Right cardiac atrium (tissue), 5 donors: ENCODE measurements at regions not wholly inside any gene's neighbourhood (a gene's known extent, or its start where the extent isn't known, plus 50 kb on each side); places are given as distances from the start of the nearest gene placed in this dataset.

Experiments used
- ATAC-seq, 2 donors: fragments of 200-7000 bp; cut with Tn5 transposase; one replicate each; pipeline versions ENCODE4 v1.8.0 to v1.9.1; 2020; ENCODE audit warnings: moderate library complexity in 2 of 2, mild to moderate bottlenecking in 1 of 2
- DNase-seq, 3 donors: peaks; one replicate each; pipeline ENCODE4 v3.0.0-alpha.2; 2020
- H3K27ac ChIP-seq: one replicate; pipeline ENCODE4 v1.5.1; 2013; ENCODE audit warnings: mild to moderate bottlenecking, low read length, control low read depth, moderate library complexity
- H3K27me3 ChIP-seq: one replicate; pipeline ENCODE4 v1.6.1; 2013; ENCODE audit not compliant: control insufficient read depth, insufficient read depth
- H3K4me1 ChIP-seq: one replicate; pipeline ENCODE4 v1.6.1; 2013; ENCODE audit warnings: low read length; ENCODE audit not compliant: control insufficient read depth, insufficient read depth
- H3K4me3 ChIP-seq: one replicate; pipeline ENCODE4 v1.5.1; 2013; ENCODE audit warnings: low read length, control low read depth
- H3K9me3 ChIP-seq: one replicate; pipeline ENCODE4 v1.6.1; 2013; ENCODE audit warnings: low read length; ENCODE audit not compliant: control insufficient read depth
- WGBS: extraction: QIAGEN DNeasy Blood & Tissue Kit; methylation state at CpG from one replicate; pipeline ENCODE4 v1.1.7; 2013; 5-methylcytosine and 5-hydroxymethylcytosine counted together
- intact Hi-C, 4 donors: fragments of 100-400 bp; cut with DNase I; formaldehyde crosslinking; loops; one replicate each; pipeline versions ENCODE4 v1.11.0 to v1.14.0; 2022 to 2023
- donor health status: healthy with polysubstance abuse.
- donor health status: DM: no; HTN: yes; CAD: no.
- donor health status: DM: no; HTN: no; CAD: no.
- donor health status: DM: no; HTN: yes; CAD: no; lungs with severe emphysema.
- donor health status: DM: yes; HTN: yes; CAD: no.

GRCh38 chr3:83902787-83903533, 1055.8 kb upstream of the CADM2 start:
- ATAC-seq (no peak), DNase-seq (no peak)
- 69% methylated on average over 5 of the region's 5 CpGs for WGBS
- Histone ChIP-seq H3K4me1 (no peaks in the 10 kb centered on the region), H3K4me3 (no peak overlapping the region), H3K27me3 (no peaks in the 10 kb centered on the region), H3K9me3 (no peaks in the 10 kb centered on the region), H3K27ac (no peak overlapping the region)
- intact Hi-C loops: no loop called here

DNA sequence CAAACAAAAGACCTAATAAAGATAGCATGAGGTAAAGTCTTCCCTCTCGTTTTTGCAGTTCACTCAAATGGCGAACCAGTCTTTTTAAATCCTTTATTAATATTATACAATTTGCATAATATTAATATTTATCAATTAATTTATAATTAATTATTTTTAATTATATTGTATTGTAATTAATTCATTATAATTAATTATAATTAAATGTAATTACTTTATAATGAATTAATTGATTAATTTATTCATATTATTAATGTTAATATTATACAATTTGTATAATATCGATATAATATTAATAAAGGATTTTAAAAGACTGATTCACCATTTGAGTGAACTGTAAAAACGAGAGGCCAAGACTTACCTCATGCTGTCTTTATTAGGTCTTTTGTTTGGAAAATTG, 1045.4 kb upstream of the CADM2 start:
- intact Hi-C loops: no loop called here
- no peak for ATAC-seq
- no peaks in the 10 kb centered on the region for H3K4me1 ChIP-seq
- 74% methylated on average over 4 of the region's 4 CpGs for WGBS
- H3K27me3 ChIP-seq: no peaks in the 10 kb centered on the region
- DNase-seq: no peak
- H3K27ac ChIP-seq: no peak overlapping the region
- H3K9me3 ChIP-seq: no peaks in the 10 kb centered on the region
- no peak overlapping the region for H3K4me3 ChIP-seq

DNA sequence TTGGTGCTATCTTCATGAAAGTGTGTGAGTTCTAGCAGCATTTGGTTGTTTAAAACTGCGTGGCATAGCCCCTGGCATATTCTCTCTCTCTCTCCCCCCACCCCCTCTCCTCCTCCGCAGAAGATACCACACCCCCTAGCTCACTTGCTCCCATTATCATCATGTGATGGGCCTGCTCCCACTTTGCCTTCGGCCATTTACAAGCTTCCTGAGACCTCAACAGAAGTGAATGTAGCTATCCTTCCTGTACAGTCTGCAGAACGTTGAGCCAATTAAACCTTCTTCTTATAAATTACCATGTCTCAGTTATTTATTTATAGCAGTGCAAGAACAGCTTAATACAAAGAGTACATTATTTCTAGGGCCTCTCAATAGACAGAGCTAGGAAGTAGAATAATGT, 1032.5 kb upstream of the CADM2 start:
- H3K4me1 ChIP-seq: no peaks in the 10 kb centered on the region
- DNase-seq: no peak
- ATAC-seq: no peak
- H3K4me3 ChIP-seq: no peak overlapping the region
- H3K27me3 ChIP-seq: no peaks in the 10 kb centered on the region
- 58% methylated on average over 4 of the region's 4 CpGs for WGBS
- intact Hi-C loops: no loop called here
- no peak overlapping the region for H3K27ac ChIP-seq
- peaks cover 2% of the 10 kb centered on the region for H3K9me3 ChIP-seq

- 47% methylated on average over 3 of the region's 3 CpGs for WGBS
- Histone ChIP-seq H3K27ac (no peak overlapping the region), H3K4me1 (no peaks in the 10 kb centered on the region), H3K4me3 (no peak overlapping the region), H3K9me3 (peaks cover 2% of the 10 kb centered on the region), H3K27me3 (no peaks in the 10 kb centered on the region)
- no peak for DNase-seq
- intact Hi-C loops: no loop called here
- no peak for ATAC-seq
These were observed 1030.4 kb upstream of the CADM2 start for GRCh38 chr3:83928391-83928790.

GRCh38 chr3:83928903-83929302, 1029.9 kb upstream of the CADM2 start:
- 77% methylated on average over 2 of the region's 2 CpGs for WGBS
- no peak overlapping the region for H3K4me3 ChIP-seq
- no peaks in the 10 kb centered on the region for H3K27me3 ChIP-seq
- no peaks in the 10 kb centered on the region for H3K4me1 ChIP-seq
- peaks cover 2% of the 10 kb centered on the region for H3K9me3 ChIP-seq
- DNase-seq (no peak), ATAC-seq (no peak)
- H3K27ac ChIP-seq: no peak overlapping the region
- intact Hi-C loops: no loop called here

GRCh38 chr3:83934192-83935021, 1024.4 kb upstream of the CADM2 start:
- Histone ChIP-seq H3K4me3 (no peak overlapping the region), H3K9me3 (no peaks in the 10 kb centered on the region), H3K27me3 (no peaks in the 10 kb centered on the region), H3K27ac (no peak overlapping the region), H3K4me1 (no peaks in the 10 kb centered on the region)
- no peak for DNase-seq
- ATAC-seq: no peak
- intact Hi-C loops: no loop called here
- 55% methylated on average over 4 of the region's 4 CpGs for WGBS

GRCh38 chr3:83938491-83938890, 1020.3 kb upstream of the CADM2 start:
- Histone ChIP-seq H3K9me3 (no peaks in the 10 kb centered on the region), H3K27ac (no peak overlapping the region), H3K27me3 (no peaks in the 10 kb centered on the region), H3K4me1 (no peaks in the 10 kb centered on the region), H3K4me3 (no peak overlapping the region)
- DNase-seq: no peak
- intact Hi-C loops: no loop called here
- no peak for ATAC-seq
- 79% methylated on average over 2 of the region's 2 CpGs for WGBS

DNA sequence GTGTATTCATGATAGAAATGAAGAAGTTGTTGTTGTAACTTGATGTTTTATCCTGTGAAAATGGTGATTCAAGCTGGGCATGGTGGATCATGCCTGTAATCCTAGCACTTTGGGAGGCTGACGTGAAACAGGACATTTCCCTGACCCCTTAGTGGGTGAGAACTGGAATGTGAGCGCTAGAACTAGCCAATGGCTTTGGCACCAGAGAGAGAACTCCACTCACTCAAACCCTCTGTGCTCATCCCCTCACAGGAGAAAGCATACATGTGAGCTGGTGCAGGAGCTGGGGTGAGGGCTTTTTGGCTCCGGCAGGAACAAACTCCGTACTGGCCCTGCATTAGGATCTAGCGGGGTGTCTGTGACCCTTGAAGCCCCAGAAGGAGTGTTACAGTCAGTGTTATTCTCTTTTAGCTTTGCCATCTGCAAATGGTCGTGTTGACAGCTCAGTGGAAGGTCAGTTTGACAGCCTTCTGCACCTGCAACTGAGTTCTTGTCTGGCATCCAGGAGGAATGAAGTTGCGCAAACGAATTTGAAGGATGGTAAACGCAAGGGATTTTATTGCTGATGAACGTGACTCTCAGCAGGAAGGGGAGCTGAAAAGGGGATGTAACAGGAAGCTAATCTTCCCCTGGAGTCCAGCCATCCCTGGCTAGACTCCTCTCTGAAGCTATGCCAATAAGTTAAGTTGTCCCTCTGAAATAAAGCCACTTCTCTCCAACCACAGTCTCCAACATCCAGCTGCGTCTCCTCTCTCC, 1016.6 kb upstream of the CADM2 start:
- Histone ChIP-seq H3K27ac (no peak overlapping the region), H3K4me3 (no peak overlapping the region), H3K27me3 (no peaks in the 10 kb centered on the region), H3K4me1 (no peaks in the 10 kb centered on the region), H3K9me3 (no peaks in the 10 kb centered on the region)
- ATAC-seq (peak in 1 of 2 donors; percentile 38), DNase-seq (no peak)
- WGBS: 58% methylated on average over 11 of the region's 11 CpGs
- intact Hi-C loops: no loop called here

GRCh38 chr3:83946049-83946448, 1012.7 kb upstream of the CADM2 start:
- Histone ChIP-seq H3K27me3 (no peaks in the 10 kb centered on the region), H3K4me3 (no peak overlapping the region), H3K27ac (no peak overlapping the region), H3K9me3 (no peaks in the 10 kb centered on the region), H3K4me1 (no peaks in the 10 kb centered on the region)
- DNase-seq (no peak), ATAC-seq (no peak)
- intact Hi-C loops: no loop called here

DNA sequence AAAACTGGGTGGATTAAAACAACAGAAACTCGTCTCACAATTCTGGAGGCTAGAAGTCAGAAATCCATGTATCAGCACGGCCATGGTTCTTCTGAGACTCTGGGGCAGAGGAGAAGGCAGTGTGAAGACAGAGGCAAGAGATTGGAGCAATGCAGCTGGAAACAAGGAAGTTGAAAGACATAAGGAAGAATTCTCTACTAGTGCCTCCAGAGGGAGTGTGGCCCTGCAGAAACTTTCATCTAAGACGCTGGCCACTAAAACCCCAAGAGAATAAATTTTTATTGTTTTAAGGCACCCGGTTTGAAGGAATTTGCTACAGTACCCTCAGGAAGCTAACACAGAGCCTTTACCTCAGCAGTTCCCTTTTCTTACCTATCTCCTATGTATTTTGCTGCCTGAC, 1012.2 kb upstream of the CADM2 start:
- Histone ChIP-seq H3K9me3 (no peaks in the 10 kb centered on the region), H3K27ac (no peak overlapping the region), H3K4me1 (no peaks in the 10 kb centered on the region), H3K4me3 (no peak overlapping the region), H3K27me3 (no peaks in the 10 kb centered on the region)
- intact Hi-C loops: no loop called here
- WGBS: 24% methylated on average over 4 of the region's 4 CpGs
- ATAC-seq (no peak), DNase-seq (no peak)

DNA sequence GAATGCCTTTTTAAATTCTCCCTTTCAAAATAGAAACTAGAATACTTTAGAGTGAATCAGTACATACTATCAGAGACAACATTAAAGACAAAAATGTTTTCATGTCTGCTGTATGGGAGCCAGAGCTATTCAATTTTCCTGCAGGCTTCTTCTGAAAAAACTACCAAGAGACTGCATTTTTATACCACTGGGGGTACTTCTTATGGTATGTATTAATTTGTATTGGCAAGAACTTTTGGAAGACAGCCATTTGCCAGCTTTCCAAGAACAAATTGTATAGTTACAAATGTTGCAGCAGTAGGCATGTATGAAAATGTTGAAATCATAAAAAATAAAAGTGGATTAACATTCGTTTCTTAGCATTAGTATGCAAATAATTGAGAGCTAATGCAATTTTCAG, 1010.0 kb upstream of the CADM2 start:
- H3K27ac ChIP-seq: no peak overlapping the region
- H3K9me3 ChIP-seq: no peaks in the 10 kb centered on the region
- intact Hi-C loops: no loop called here
- WGBS: 67% methylated on average over 1 of the region's 1 CpG
- H3K27me3 ChIP-seq: no peaks in the 10 kb centered on the region
- no peaks in the 10 kb centered on the region for H3K4me1 ChIP-seq
- ATAC-seq (no peak), DNase-seq (no peak)
- H3K4me3 ChIP-seq: no peak overlapping the region
